ENCODE measurements at regions not wholly inside any gene's neighbourhood (a gene's known extent, or its start where the extent isn't known, plus 50 kb on each side); places are given as distances from the start of the nearest gene placed in this dataset.

GRCh38 chr6:23783901-23784300 lies 342.1 kb upstream of the NRSN1 start:
- TF ChIP-seq CTCF (IDR thresholded peaks at IDR 0.05): no peak
- TF ChIP-seq POLR2A (IDR thresholded peaks at IDR 0.05): no peak
